Uterus (tissue), 2 donors: ENCODE measurements at regions not wholly inside any gene's neighbourhood (a gene's known extent, or its start where the extent isn't known, plus 50 kb on each side); places are given as distances from the start of the nearest gene placed in this dataset.

ENCODE experiments used
- POLR2A ChIP-seq, 2 donors: fragments of 450-650 bp; IDR thresholded peaks; one replicate each; pipeline ENCODE4 v1.6.1; 2016; ENCODE audit warnings: antibody characterized with exemption in 2 of 2, mild to moderate bottlenecking in 1 of 2, moderate library complexity in 1 of 2
- TF ChIP-seq, protein P1 (sequence below), 4 experiments: fragments of 200-600 bp in 2 of 4; fragments of 450-650 bp in 2 of 4; sonication (generic) in 2 of 4; IDR thresholded peaks; one replicate each; pipeline ENCODE4 v1.5.1; 2016 to 2019; ENCODE audit warnings: antibody characterized with exemption in 4 of 4, mild to moderate bottlenecking in 2 of 4, moderate library complexity in 1 of 4

DNA sequence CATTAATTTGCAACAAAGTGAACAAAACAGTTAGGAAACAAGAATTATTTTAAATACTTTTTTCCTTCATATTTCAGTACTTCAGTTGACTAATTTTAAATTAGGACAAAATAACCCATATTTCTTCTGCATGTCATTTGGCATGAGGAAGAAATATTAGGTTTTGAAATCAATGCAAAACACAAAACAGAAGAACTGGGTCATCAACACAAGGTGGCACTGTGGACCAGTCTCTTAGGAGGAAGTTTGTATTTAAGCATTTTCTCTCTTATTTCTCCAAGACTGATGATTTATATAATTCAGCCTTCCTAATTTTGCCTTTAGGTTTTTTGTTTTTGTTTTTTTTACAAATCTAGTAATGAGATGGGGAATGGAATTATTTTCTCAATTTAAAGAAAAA is 352.8 kb upstream of the KCNH7 start:
- TF ChIP-seq, protein P1, sequence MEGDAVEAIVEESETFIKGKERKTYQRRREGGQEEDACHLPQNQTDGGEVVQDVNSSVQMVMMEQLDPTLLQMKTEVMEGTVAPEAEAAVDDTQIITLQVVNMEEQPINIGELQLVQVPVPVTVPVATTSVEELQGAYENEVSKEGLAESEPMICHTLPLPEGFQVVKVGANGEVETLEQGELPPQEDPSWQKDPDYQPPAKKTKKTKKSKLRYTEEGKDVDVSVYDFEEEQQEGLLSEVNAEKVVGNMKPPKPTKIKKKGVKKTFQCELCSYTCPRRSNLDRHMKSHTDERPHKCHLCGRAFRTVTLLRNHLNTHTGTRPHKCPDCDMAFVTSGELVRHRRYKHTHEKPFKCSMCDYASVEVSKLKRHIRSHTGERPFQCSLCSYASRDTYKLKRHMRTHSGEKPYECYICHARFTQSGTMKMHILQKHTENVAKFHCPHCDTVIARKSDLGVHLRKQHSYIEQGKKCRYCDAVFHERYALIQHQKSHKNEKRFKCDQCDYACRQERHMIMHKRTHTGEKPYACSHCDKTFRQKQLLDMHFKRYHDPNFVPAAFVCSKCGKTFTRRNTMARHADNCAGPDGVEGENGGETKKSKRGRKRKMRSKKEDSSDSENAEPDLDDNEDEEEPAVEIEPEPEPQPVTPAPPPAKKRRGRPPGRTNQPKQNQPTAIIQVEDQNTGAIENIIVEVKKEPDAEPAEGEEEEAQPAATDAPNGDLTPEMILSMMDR (IDR thresholded peaks at IDR 0.05): peak; percentile 7 to 35 (median 26)
- no peak for TF ChIP-seq POLR2A (IDR thresholded peaks at IDR 0.05)
